GM21737 (cell line): ENCODE measurements at regions not wholly inside any gene's neighbourhood (a gene's known extent, or its start where the extent isn't known, plus 50 kb on each side); places are given as distances from the start of the nearest gene placed in this dataset.
"Not testable (repeated sequence)": the region's sequence is repeated elsewhere in the genome, so short reads cannot be mapped to it uniquely, and the experiment has no call there.

Source experiments
- ATAC-seq: cut with Tn5 transposase; IDR thresholded peaks from one replicate; pipeline ENCODE4 v1.9.1; 2021; ENCODE audit warnings: mild to moderate bottlenecking, moderate library complexity; ENCODE audit not compliant: unreplicated experiment

DNA sequence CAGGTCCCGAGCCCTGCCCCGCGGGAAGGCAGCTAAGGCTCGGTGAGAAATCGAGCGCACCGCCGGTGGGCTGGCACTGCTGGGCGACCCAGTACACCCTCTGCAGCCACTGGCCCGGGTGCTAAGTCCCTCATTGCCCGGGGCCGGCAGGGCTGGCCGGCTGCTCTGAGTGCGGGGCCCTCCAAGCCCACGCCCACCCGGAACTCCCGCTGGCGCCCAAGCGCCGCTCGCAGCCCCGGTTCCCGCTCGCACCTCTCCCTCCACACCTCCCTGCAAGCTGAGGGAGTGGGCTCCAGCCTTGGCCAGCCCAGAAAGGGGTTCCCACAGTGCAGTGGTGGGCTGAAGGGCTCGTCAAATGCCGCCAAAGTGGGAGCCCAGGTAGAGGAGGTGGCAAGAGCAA is 63.2 kb upstream of the IER3 start:
- not testable (repeated sequence) for ATAC-seq

DNA sequence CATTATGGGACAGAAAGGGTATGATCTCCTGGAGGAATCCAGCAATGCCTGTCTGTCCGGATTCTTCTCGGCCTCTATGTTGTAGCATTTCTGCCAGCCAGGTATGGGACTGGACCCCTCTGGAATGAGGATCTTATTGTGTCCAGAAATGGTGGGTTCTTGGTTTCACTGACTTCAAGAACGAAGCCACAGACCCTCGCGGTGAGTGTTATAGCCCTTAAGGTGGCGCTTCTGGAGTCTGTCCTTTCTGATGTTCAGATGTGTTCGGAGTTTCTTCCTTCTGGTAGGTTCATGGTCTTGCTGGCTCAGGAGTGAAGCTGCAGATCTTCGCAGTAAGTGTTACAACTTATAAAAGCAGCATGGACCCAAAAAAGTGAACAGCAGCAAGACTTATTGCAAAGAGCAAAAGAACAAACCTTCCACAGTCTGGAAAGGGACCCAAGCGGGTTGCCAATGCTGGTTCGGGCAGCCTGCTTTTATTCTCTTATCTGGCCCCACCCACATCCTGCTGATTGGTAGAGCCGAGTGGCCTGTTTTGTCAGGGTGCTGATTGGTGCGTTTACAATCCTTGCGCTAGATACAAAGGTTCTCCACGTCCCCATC is 62.3 kb upstream of the IER3 start:
- ATAC-seq = no peak

DNA sequence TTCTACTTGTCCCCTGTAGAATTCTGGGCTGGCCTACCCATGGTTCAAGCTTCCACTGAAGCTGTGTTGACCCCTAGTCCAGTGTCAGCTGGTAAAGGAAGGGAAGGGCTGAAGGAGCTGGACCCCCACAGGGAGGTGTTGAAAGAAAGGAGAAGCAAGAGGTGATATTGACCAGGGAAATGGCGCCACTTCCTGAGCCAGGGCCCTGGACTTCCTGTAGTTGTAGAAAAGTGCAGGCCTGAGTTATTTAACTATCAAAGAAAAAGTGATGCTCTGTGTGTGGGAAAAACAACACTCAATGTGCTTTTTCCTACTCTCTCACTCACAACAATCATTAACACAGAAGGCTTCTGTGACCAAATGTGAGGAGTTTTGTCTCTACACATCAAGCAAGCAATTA is 60.0 kb upstream of the IER3 start:
- ATAC-seq = no peak

DNA sequence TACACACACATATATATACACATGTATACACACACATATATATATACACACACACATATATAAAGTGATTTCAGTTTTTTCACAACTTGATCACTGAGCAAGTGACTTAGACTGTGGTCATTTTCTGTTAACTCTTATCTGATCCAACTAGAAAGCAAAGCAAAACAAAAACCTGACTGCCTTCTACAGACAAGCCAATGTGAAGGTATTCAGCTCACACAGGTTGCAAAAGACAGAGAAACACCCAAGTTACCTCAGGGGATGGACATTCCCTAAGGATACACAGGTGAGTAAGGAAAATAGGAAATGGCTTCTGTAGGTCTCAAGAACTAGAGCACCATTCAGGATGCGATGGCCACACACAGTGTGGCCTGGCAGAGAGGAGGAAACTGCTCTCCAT is 58.4 kb upstream of the IER3 start:
- ATAC-seq = no peak

DNA sequence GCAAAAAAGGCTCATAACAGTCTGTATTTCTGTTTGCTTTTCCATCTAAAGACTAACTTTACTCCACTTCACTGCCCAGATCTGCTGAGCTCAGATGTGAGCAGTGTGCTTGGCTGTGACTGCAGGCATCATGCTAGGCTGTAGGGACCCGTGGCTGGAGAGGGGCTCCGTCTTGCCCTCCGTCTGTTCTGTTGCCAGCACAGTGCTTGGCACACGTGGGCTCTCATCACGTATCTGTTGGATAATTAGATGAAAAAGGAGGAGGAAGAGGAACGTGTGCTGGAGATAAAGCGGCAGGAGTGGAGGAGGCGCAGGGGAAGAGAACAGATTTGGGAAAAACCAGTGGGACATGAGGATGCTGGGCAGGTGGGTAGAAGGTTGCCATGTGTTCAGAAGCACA is 57.6 kb upstream of the IER3 start:
- no peak for ATAC-seq

DNA sequence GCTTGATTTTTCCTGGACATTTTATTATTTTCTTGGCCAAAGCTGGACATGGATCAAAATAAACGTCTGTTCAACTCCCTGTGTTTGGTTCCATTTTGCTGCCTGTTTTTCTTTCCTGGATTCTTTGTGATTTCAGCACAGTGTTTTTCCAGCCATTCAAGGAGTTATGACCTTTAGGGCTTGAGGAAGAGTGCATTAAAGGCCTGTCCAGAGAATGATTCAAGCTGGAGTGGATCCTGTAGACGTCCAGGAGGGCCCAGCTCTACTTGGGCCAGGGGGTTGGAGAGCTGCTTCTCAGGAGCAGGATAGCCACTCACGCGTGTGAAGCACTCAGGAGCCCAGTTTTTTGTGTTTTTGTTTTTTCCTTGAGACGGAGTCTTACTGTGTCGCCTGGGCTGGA is 56.5 kb upstream of the IER3 start:
- ATAC-seq = no peak

DNA sequence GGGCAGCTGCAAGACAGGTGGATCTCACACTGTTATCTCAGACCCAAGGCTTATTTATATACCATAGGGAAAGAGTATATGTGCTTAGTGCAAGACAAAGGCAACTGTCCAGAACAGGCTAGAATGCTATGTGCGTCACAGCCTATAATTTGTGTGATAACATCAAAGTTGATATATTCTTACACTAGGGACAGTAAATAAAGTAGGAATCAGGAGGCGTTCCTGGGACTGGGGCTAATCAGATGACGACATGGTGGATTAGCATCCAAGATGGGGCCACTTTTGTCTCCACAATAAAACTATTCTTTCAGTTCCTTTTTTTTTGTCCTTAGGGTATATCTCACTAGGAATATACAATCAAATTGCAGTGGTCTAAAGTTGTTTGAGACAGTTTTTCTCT is 54.9 kb upstream of the IER3 start:
- no peak for ATAC-seq

DNA sequence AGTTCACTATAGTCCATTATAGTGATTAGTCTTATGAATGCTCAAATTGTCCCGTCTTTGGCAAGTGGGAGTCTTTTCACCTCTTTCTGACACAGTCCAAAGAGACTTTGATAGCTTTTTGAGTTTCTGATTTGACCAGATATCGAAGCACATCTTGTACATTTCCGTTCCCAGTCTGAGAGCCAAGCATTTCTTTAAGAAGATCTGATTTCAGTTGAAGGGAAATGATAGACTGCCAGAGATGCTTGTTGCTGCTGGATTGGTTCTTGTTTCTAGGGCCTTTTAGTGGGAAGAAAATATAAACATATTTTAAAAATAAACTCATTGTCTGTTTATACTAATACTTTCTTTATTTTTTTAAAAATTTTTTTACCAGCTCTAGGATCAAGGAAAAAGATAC is 54.1 kb upstream of the IER3 start:
- no peak for ATAC-seq

DNA sequence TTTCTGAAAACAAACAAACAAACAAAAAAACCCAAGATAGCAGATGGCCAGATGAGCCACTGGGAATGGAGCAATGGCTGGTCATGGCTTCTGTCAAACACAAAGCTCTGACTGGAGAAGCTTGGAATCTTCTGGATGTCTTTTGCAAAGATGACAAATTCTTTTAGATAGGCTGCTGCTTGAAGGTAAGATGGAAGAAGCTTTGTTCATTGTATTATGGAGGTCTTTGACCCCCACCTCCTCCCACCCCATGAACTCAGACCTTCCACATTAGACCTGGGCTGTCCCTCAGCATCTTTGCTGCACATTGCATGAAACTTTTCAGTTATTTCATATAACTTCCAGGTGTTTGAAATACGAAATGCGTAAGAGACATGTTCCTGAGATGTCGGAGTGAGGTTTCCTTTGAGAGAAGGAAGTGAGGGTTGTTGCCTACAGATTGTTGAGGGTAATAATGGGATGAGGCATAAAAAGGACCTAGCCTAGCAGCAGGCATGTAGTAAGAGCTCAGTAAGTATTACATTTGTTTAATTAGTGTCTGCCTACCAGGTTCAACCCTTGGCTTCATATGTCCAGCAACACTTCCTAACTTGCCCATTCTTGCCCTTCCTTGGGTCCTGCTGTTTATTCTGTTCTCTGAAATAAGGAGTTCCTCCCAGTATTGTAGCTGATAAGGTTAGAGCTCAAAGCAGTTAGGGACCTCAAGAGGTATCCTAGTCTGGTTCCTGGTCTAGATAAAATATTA is 51.4 kb upstream of the IER3 start:
- no peak for ATAC-seq
